Upper lobe of left lung (tissue), 6 donors: ENCODE measurements at regions not wholly inside any gene's neighbourhood (a gene's known extent, or its start where the extent isn't known, plus 50 kb on each side); places are given as distances from the start of the nearest gene placed in this dataset.
A peak's percentile ranks its signal among the peaks of the same experiment; 100 is the strongest.

Source experiments
- ATAC-seq, 2 donors: fragments of 200-7000 bp; cut with Tn5 transposase; one replicate each; pipeline ENCODE4 v1.9.1; 2022; ENCODE audit warnings: mild to moderate bottlenecking in 2 of 2, moderate library complexity in 2 of 2; ENCODE audit not compliant: low FRiP score in 2 of 2
- DNase-seq, 2 donors: peaks; one replicate each; pipeline ENCODE4 v3.0.0-alpha.2; 2019 to 2020
- H3K27ac ChIP-seq, 4 donors: fragments of 200-600 bp; sonication (generic); one replicate each; pipeline ENCODE4 v1.5.1; 2016 to 2019
- H3K27me3 ChIP-seq, 4 donors: fragments of 200-600 bp; sonication (generic); one replicate each; pipeline ENCODE4 v1.5.1; 2017 to 2019
- H3K36me3 ChIP-seq, 4 donors: fragments of 200-600 bp; sonication (generic); one replicate each; pipeline ENCODE4 v1.5.1; 2016 to 2019
- H3K4me1 ChIP-seq, 4 donors: fragments of 200-600 bp; sonication (generic); one replicate each; pipeline ENCODE4 v1.5.1; 2018 to 2019
- H3K4me3 ChIP-seq, 4 donors: fragments of 200-600 bp; sonication (generic); one replicate each; pipeline ENCODE4 v1.5.1; 2017 to 2019; ENCODE audit warnings: mild to moderate bottlenecking in 2 of 4, moderate library complexity in 1 of 4
- H3K9me3 ChIP-seq, 4 donors: fragments of 200-600 bp; sonication (generic); one replicate each; pipeline ENCODE4 v1.5.1; 2018 to 2019
- EP300 ChIP-seq, 4 donors: sonication (generic); formaldehyde crosslinking; IDR thresholded peaks; one replicate each; pipeline ENCODE4 v1.5.1; 2017; ENCODE audit warnings: antibody characterized with exemption in 4 of 4, control low read depth in 2 of 4
- POLR2A ChIP-seq, 4 donors: fragments of 450-650 bp; IDR thresholded peaks; one replicate each; pipeline ENCODE4 v1.5.1; 2016 to 2017; ENCODE audit warnings: antibody characterized with exemption in 4 of 4, mild to moderate bottlenecking in 2 of 4
- POLR2AphosphoS5 ChIP-seq, 2 donors: sonication (generic); formaldehyde crosslinking; IDR thresholded peaks; one replicate each; pipeline ENCODE4 v1.5.1; 2017; ENCODE audit warnings: antibody characterized with exemption in 2 of 2
- WGBS, 2 donors: methylation state at CpG; one replicate each; pipeline ENCODE4 v1.1.5; 2017 to 2018; 5-methylcytosine and 5-hydroxymethylcytosine counted together
- TF ChIP-seq, protein P1 (sequence below), 6 experiments: fragments of 450-650 bp in 4 of 6; fragments of 200-600 bp in 2 of 6; sonication (generic) in 2 of 6; IDR thresholded peaks; one replicate each; pipeline ENCODE4 v1.5.1; 2016 to 2019; ENCODE audit warnings: antibody characterized with exemption in 6 of 6
- donor health status: DM: no; HTN: no; CAD: no; lungs with moderate emphysema.
- donor health status: DM: no; HTN: yes; CAD: no; lungs with severe emphysema.

- ATAC-seq (no peak), DNase-seq (no peak)
- TF ChIP-seq, protein P1, sequence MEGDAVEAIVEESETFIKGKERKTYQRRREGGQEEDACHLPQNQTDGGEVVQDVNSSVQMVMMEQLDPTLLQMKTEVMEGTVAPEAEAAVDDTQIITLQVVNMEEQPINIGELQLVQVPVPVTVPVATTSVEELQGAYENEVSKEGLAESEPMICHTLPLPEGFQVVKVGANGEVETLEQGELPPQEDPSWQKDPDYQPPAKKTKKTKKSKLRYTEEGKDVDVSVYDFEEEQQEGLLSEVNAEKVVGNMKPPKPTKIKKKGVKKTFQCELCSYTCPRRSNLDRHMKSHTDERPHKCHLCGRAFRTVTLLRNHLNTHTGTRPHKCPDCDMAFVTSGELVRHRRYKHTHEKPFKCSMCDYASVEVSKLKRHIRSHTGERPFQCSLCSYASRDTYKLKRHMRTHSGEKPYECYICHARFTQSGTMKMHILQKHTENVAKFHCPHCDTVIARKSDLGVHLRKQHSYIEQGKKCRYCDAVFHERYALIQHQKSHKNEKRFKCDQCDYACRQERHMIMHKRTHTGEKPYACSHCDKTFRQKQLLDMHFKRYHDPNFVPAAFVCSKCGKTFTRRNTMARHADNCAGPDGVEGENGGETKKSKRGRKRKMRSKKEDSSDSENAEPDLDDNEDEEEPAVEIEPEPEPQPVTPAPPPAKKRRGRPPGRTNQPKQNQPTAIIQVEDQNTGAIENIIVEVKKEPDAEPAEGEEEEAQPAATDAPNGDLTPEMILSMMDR (IDR thresholded peaks at IDR 0.05) = no peak
- TF ChIP-seq POLR2AphosphoS5 (IDR thresholded peaks at IDR 0.05) = no peak
- TF ChIP-seq POLR2A (IDR thresholded peaks at IDR 0.05) = no peak
- no peak for TF ChIP-seq EP300 (IDR thresholded peaks at IDR 0.05)
- Histone ChIP-seq H3K4me1 (no peaks in the 10 kb centered on the region), H3K27me3 (no peaks in the 10 kb centered on the region), H3K9me3 (no peaks in the 10 kb centered on the region), H3K4me3 (no peak overlapping the region), H3K36me3 (no peaks in the 10 kb centered on the region), H3K27ac (no peak overlapping the region)
Observed at GRCh38 chr12:97899529-97899928, 436.9 kb downstream of the RMST start.

DNA sequence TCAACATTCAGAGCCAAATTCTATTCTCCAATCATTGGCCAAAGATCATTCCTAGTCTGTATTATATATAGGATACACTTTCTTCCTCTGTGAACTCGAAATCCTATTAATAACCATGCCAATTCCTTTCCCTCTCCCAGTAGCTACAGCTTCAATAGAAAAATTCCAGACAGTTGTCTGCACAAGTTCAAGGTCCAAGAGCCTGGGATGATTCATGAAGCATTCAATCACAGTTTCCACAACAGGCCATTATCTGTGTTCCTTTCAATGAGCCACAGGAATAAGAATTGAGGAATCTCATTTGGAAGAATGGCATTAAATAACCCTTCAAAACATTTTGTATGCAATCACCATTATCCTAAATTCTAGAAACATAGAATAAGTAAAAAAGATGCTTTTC, 437.4 kb downstream of the RMST start:
- Histone ChIP-seq H3K27ac (no peak overlapping the region), H3K27me3 (no peaks in the 10 kb centered on the region), H3K9me3 (no peaks in the 10 kb centered on the region), H3K4me3 (no peak overlapping the region), H3K4me1 (no peaks in the 10 kb centered on the region), H3K36me3 (no peaks in the 10 kb centered on the region)
- ATAC-seq (peak in 1 of 2 donors; percentile 36), DNase-seq (no peak)
- 62 to 74% methylated on average over 1 of the region's 1 CpG for WGBS, 2 donors
- TF ChIP-seq, protein P1 (IDR thresholded peaks at IDR 0.05) = no peak
- no peak for TF ChIP-seq EP300 (IDR thresholded peaks at IDR 0.05)
- no peak for TF ChIP-seq POLR2A (IDR thresholded peaks at IDR 0.05)
- no peak for TF ChIP-seq POLR2AphosphoS5 (IDR thresholded peaks at IDR 0.05)

DNA sequence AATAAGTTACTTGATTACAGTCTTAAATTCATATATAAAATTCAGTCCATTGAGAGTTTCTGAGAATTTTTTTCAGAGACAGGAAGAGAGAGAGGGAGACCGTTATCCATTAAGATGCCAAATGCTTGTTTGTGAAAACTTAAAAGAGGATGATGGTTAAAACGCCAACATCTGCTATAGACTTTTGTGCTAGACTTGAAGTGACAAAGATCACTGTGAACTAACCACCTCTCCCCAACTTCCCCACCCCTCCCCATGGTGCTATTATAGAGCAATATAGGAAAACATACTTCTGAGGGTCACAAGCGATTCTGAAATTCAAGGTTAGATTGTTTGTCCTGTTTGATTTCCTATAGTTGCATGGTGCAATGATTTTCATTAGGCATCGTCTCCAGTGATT, 440.8 kb downstream of the RMST start:
- Histone ChIP-seq H3K36me3 (no peaks in the 10 kb centered on the region), H3K4me1 (no peaks in the 10 kb centered on the region), H3K9me3 (no peaks in the 10 kb centered on the region), H3K4me3 (no peak overlapping the region), H3K27ac (no peak overlapping the region), H3K27me3 (no peaks in the 10 kb centered on the region)
- DNase-seq (no peak), ATAC-seq (no peak)
- 76 to 79% methylated on average over 4 of the region's 4 CpGs for WGBS, 2 donors
- TF ChIP-seq EP300 (IDR thresholded peaks at IDR 0.05) (no peak), POLR2AphosphoS5 (IDR thresholded peaks at IDR 0.05) (no peak)

- Histone ChIP-seq H3K27ac (no peak overlapping the region), H3K4me1 (no peaks in the 10 kb centered on the region), H3K4me3 (no peak overlapping the region), H3K9me3 (no peaks in the 10 kb centered on the region), H3K36me3 (no peaks in the 10 kb centered on the region), H3K27me3 (no peaks in the 10 kb centered on the region)
- DNase-seq = no peak
- no peak for ATAC-seq
- TF ChIP-seq POLR2A (IDR thresholded peaks at IDR 0.05) (no peak), POLR2AphosphoS5 (IDR thresholded peaks at IDR 0.05) (no peak), EP300 (IDR thresholded peaks at IDR 0.05) (no peak)
- TF ChIP-seq, protein P1 (IDR thresholded peaks at IDR 0.05) = no peak
Observed at GRCh38 chr12:97907504-97907903, 444.9 kb downstream of the RMST start.

- Histone ChIP-seq H3K4me1 (no peaks in the 10 kb centered on the region), H3K27me3 (no peaks in the 10 kb centered on the region), H3K27ac (no peak overlapping the region), H3K4me3 (no peak overlapping the region), H3K9me3 (no peaks in the 10 kb centered on the region), H3K36me3 (no peaks in the 10 kb centered on the region)
- no peak for DNase-seq
- TF ChIP-seq POLR2A (IDR thresholded peaks at IDR 0.05) = no peak
- no peak for TF ChIP-seq EP300 (IDR thresholded peaks at IDR 0.05)
- TF ChIP-seq, protein P1 (IDR thresholded peaks at IDR 0.05) = no peak
- TF ChIP-seq POLR2AphosphoS5 (IDR thresholded peaks at IDR 0.05) = no peak
- 88 to 95% methylated on average over 3 of the region's 3 CpGs for WGBS, 2 donors
- ATAC-seq = no peak
Observed at GRCh38 chr12:97910559-97910958, 448.0 kb downstream of the RMST start.
